CD4-positive, alpha-beta T cell treated with Interleukin-2 at 100 ng/mL for 4 hours (primary cell): ENCODE measurements at regions not wholly inside any gene's neighbourhood (a gene's known extent, or its start where the extent isn't known, plus 50 kb on each side); places are given as distances from the start of the nearest gene placed in this dataset.

ENCODE experiments used
- DNase-seq: peaks from one replicate; pipeline ENCODE4 v3.0.0-alpha.2; 2020; ENCODE audit warnings: low spot score

DNA sequence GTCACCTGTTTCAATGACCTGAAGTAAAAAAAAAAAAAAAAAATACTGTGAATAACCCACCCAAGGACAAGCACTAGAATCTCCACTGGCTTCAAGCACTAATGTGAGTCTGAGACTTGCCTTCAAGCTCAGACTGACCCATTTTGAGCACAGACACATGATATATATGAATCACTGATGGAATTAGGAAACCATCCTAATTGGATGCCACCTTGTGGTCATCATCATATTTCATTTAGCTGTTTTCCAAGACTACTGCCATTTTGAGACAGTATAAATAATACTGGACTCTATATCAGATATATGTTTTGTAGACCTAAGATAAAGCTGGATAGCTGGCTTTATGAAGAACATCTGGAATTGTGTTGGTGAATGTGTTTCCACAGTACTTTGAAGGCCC lies 1232.0 kb downstream of the KCNT2 start:
- no peak for DNase-seq

DNA sequence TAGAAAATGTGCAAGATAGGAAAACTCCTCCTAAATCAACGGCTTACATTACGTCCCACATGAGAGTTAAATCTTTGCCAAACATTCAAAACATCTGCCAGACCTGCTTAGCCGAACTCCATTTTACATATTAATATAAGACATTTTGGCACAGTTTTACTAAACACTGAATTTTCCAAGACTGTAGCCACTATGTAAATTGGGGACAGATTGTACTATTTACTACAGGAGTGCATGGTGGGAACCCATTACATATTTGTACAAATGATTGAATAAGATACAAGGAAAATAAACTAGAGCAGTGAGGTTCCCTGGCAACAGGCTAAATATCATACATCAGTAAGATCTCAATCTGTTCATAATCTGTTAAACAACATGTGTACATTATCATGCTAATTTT lies 1234.4 kb downstream of the KCNT2 start:
- DNase-seq: no peak

DNA sequence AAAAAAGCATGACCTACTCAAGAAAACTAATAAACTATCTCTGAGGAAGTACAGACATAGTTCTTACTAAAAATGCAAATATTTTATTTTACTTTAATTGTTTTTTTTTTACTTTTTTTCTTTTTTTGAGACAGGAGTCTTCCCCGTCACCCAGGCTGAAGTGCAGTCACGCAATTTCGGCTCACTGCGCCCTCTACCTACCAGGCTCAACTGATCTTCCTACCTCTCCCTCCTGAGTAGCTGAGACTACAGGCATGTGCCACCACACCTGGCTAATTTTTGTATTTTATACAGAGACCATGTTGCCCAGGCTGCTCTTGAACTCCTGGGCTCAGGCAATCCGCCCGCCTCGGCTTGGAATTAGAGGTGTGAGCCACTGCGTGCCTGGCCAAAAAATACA lies 1263.1 kb downstream of the KCNT2 start:
- DNase-seq: no peak

GRCh38 chr1:195337646-195338045 lies 1270.6 kb downstream of the KCNT2 start:
- no peak for DNase-seq

- DNase-seq: no peak
These were observed 1271.4 kb downstream of the KCNT2 start for GRCh38 chr1:195336812-195337211.

DNA sequence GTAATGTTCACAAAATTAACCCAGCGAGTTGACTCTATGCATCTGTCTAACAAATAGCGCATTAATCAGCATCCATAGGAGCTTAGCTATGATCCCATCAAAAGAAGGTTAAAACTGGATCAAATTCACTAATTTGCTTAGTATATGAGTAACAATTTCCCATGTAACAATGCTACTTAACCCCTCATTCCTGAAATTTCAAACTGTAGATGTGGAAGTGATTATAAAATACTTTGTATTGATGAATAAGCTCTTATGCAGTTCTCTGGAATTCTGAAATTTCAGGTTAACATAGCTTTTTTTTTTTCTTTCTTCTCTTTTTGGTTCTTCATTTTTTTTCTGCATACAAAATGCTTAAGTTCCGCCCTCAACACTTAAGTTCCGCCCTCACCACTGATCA lies 1272.7 kb downstream of the KCNT2 start:
- no peak for DNase-seq

DNA sequence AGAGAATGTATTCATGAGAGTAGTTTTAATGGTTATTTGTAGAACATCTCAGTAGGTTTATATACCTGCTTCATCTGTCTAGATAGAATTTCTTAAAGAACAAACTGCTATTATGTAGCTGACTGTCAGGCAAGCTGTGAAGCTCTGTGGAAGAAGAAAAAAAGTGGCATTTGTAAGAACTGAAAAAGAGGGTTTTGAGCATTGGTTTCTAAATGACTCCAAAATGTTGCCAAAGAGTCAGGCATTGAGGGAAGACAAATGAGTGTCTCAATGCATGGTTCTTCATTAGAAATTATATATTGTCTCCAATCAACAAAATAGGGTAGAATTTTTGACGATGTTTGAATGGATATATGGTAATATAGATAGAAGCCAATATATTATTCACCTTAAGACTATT lies 1276.1 kb downstream of the KCNT2 start:
- no peak for DNase-seq

DNA sequence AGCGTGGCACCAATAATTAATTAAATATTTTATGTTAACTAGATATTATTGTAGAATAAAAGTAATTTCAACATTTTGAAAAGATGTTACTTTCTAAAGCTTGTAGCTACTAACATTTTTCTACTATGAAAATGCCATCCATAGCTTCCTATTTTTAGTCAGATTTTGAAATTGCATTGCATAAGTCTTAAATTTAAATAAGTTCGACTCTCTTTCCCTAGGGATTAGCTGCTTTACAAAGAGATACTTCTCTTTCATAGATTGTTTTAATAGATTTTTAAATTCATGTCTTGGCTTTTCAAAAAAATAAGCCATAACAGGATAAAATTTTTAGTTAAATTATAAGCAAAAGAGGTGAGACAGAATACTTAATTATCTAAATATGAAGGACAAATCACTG lies 1279.6 kb downstream of the KCNT2 start:
- no peak for DNase-seq

- no peak for DNase-seq
These were observed 1280.1 kb downstream of the KCNT2 start for GRCh38 chr1:195328102-195328501.

DNA sequence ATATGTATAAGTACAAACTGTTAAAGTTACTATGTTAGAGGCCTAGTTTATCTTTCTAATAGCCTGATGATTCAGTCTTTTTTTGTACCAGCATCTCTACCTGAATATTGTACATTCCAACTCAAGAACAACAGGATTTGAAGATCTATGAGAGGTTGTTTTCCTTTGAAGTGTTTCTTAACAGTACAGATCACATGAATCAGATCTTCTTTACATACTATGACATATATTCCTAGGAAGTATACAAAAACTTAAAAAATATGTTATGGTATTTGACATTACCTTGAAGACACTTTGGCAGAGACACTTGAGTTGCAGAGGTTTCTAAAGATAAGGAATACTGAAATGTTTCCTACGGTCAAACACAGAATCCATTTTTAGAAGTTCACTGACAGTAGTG lies 1280.9 kb downstream of the KCNT2 start:
- no peak for DNase-seq

DNA sequence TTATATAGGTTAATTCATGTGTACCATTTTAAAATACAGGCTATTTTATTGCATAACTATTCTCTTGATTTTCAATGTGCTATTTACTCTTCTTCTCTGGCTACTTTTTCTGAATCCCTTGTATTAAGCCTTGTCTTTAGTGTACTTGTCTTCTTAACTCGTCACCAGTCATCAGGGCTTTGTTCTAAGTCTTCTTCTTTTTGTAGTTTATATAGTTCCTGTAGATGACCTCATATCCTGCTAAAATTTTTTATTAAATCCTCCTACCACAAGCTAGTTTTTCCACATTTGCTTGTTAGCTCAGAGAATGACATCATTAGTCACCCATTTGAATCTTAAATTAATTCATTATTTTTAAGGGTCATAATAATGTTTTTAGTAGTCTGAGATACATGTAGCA lies 1281.9 kb downstream of the KCNT2 start:
- no peak for DNase-seq

- no peak for DNase-seq
These were observed 1283.1 kb downstream of the KCNT2 start for GRCh38 chr1:195325181-195325580.

DNA sequence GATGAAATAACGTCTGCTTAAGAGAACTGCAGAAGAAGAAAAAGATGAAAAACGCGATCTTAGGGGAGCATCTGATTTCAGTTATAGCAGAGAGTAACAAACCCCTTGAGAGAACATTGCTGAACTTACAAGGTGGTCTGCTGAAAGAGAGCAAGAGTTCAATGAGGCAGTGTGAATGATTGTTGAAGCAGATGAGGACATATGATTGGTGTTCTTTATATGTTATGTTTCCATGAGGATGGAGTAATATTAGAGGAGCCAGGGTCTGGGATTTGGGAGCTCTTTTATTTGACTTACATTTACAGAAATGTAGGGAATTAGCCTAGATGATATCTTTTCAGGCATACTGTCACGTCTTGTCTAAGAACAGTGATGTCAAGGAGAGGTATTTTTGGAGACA lies 1302.0 kb downstream of the KCNT2 start:
- DNase-seq: no peak

- DNase-seq: no peak
These were observed 1313.3 kb downstream of the KCNT2 start for GRCh38 chr1:195294911-195295310.

DNA sequence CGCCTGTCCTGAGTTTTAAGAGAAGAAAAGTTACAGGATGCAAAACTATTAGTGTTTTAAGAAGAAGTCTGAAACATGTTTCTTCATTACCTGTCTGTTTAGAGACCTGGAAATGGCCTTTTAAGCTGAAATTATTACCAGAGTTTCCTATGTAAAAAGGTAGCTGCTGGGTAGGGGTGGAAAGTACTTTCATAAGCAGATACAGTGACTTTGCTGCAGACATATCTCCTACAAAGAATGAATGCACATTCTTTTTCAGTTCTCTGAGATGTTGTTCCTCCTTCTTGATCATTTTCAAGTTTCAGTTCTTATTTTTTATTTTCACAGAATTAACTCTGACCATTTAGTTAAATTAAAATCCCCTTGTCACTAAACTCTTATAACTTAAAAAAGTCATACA lies 1329.6 kb downstream of the KCNT2 start:
- no peak for DNase-seq

GRCh38 chr1:195275710-195276109 lies 1332.5 kb downstream of the KCNT2 start:
- no peak for DNase-seq

DNA sequence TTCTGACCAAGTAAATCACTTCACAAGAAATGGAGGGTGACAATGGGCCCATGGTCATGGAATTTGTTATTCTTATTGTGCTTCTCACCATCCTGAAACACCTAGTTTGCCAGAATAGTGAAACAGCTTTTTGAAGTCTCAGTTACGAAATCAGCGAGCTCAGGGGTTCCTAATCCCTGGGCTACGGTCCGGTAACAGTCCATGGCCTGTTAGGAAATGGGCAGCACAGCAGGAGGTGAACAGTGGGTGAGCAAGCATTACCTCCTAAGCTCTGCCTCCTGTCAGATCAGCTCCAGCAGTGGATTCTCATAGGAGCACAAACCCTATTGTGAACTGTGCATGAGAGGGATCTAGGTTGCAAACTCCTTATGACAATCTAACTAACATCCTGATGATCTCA lies 1356.3 kb downstream of the KCNT2 start:
- DNase-seq: no peak

DNA sequence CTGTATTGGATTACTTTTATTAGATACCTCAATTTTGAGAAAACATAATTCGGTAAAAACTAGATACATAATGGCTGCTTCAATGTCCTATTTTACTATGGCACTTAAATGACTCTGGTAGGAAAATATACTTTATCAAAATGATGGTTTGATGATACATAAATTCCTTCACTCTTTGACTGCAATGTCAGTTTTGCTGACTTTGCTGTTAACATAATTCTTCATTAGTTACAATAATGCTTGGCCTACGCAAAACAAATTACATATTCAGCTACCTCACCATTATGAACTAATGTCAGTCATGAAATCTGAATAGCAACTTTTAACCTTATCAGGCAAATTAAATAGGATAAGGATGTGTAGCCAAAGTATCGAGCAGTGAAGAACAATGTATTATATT lies 1364.7 kb downstream of the KCNT2 start:
- no peak for DNase-seq

- DNase-seq: no peak
These were observed 1367.2 kb downstream of the KCNT2 start for GRCh38 chr1:195241066-195241465.

- no peak for DNase-seq
These were observed 1369.9 kb downstream of the KCNT2 start for GRCh38 chr1:195238313-195238712.

GRCh38 chr1:195236991-195237889 lies 1371.0 kb downstream of the KCNT2 start:
- DNase-seq: no peak

- DNase-seq: no peak
These were observed 1389.6 kb downstream of the KCNT2 start for GRCh38 chr1:195218428-195219212.

- DNase-seq: no peak
These were observed 1406.0 kb downstream of the KCNT2 start for GRCh38 chr1:195202241-195202640.
